Thoracic aorta (tissue), 2 donors: ENCODE measurements at regions not wholly inside any gene's neighbourhood (a gene's known extent, or its start where the extent isn't known, plus 50 kb on each side); places are given as distances from the start of the nearest gene placed in this dataset.

Experiments
- ATAC-seq: fragments of 150-250 bp; one replicate; pipeline ENCODE4 v1.8.0; 2017; ENCODE audit warnings: low read depth; ENCODE audit not compliant: insufficient number of reproducible peaks, low FRiP score
- DNase-seq: peaks from one replicate; pipeline ENCODE4 v3.0.0-alpha.2; 2020; ENCODE audit warnings: low spot score
- H3K27ac ChIP-seq, 2 donors: fragments of 200-600 bp; sonication (generic); 1 replicate in 1 of 2; 2 replicates in 1 of 2; pipeline ENCODE4 v1.5.1; 2016; ENCODE audit warnings: mild to moderate bottlenecking in 2 of 2, moderate library complexity in 2 of 2
- H3K27me3 ChIP-seq: fragments of 200-600 bp; sonication (generic); replicated peaks from 2 replicates; pipeline ENCODE4 v1.6.0; 2016; ENCODE audit warnings: mild to moderate bottlenecking; ENCODE audit not compliant: insufficient read depth
- H3K36me3 ChIP-seq: fragments of 200-600 bp; sonication (generic); one replicate; pipeline ENCODE4 v1.5.1; 2016
- H3K4me1 ChIP-seq, 2 donors: fragments of 200-600 bp; sonication (generic); 1 replicate in 1 of 2; 2 replicates in 1 of 2; pipeline versions ENCODE4 v1.5.1 to v1.6.0; 2016; ENCODE audit warnings: low read depth in 2 of 2, mild to moderate bottlenecking in 1 of 2; ENCODE audit not compliant: control insufficient read depth in 1 of 2
- H3K4me3 ChIP-seq: fragments of 200-600 bp; sonication (generic); 2 replicates; pipeline ENCODE4 v1.5.1; 2016; ENCODE audit warnings: mild to moderate bottlenecking
- H3K9me3 ChIP-seq: fragments of 200-600 bp; sonication (generic); 2 replicates; pipeline ENCODE4 v1.5.1; 2016
- TF ChIP-seq, protein P1 (sequence below): fragments of 200-600 bp; sonication (generic); IDR thresholded peaks from one replicate; pipeline ENCODE4 v1.5.1; 2019; ENCODE audit warnings: antibody characterized with exemption

- no peak for ATAC-seq
- no peak for DNase-seq
- peaks cover 3% of the 10 kb centered on the region for H3K27me3 ChIP-seq
- TF ChIP-seq, protein P1, sequence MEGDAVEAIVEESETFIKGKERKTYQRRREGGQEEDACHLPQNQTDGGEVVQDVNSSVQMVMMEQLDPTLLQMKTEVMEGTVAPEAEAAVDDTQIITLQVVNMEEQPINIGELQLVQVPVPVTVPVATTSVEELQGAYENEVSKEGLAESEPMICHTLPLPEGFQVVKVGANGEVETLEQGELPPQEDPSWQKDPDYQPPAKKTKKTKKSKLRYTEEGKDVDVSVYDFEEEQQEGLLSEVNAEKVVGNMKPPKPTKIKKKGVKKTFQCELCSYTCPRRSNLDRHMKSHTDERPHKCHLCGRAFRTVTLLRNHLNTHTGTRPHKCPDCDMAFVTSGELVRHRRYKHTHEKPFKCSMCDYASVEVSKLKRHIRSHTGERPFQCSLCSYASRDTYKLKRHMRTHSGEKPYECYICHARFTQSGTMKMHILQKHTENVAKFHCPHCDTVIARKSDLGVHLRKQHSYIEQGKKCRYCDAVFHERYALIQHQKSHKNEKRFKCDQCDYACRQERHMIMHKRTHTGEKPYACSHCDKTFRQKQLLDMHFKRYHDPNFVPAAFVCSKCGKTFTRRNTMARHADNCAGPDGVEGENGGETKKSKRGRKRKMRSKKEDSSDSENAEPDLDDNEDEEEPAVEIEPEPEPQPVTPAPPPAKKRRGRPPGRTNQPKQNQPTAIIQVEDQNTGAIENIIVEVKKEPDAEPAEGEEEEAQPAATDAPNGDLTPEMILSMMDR = no peak
- no peaks in the 10 kb centered on the region for H3K36me3 ChIP-seq
- H3K9me3 ChIP-seq = no peaks in the 10 kb centered on the region
- H3K27ac ChIP-seq = no peak overlapping the region
- H3K4me1 ChIP-seq = peaks cover 0 to 24% of the 10 kb centered on the region in 2 donors
- no peak overlapping the region for H3K4me3 ChIP-seq
These were observed 87.1 kb upstream of the PAX2 start for GRCh38 chr10:100658269-100658668.

DNA sequence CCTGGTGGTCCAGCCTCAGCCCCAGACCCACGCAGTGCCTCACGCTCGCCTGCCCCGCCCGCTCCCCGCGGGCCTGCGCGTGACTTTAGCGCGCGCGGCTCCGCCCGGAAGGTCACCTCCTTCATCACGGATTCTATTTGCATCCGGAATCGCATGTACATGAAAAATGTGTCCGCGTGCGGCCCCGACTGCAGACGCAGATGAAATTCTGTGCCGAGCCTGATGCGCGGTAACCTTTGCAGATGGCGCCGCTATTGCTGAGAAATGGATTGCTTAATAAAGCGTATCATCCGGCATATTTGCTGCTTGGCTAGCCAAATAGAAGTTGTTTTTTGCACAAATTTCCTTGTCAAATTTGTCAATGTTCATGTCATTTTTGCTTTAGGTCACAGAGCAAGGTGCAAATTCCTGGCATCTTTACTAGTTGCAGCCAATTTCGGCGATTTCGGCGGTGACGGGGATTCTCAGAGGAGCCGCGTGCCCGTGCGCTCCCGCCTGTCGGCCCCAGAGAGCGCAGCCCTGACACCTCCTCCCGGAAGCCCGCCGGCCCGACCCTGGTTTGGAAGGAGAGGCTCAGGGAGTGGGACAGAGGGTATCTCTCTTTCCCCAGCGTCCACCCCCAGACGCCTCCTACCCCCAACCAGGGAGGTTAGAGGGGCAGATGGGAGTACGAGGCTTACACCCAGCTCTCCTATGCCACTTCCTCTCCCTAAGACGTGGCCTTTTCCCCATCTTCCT is 85.9 kb upstream of the PAX2 start:
- Histone ChIP-seq H3K4me1 (peaks cover 0 to 16% of the 10 kb centered on the region in 2 donors), H3K27ac (no peak overlapping the region), H3K36me3 (no peaks in the 10 kb centered on the region), H3K27me3 (no peaks in the 10 kb centered on the region), H3K4me3 (no peak overlapping the region), H3K9me3 (no peaks in the 10 kb centered on the region)
- TF ChIP-seq, protein P1 = no peak
- no peak for ATAC-seq
- DNase-seq = no peak

GRCh38 chr10:100660365-100660764 is 85.0 kb upstream of the PAX2 start:
- H3K27ac ChIP-seq = no peak overlapping the region
- no peak for DNase-seq
- TF ChIP-seq, protein P1 = no peak
- peaks cover 0 to 8% of the 10 kb centered on the region in 2 donors for H3K4me1 ChIP-seq
- no peaks in the 10 kb centered on the region for H3K27me3 ChIP-seq
- no peak for ATAC-seq
- H3K9me3 ChIP-seq = no peaks in the 10 kb centered on the region
- no peaks in the 10 kb centered on the region for H3K36me3 ChIP-seq
- no peak overlapping the region for H3K4me3 ChIP-seq

DNA sequence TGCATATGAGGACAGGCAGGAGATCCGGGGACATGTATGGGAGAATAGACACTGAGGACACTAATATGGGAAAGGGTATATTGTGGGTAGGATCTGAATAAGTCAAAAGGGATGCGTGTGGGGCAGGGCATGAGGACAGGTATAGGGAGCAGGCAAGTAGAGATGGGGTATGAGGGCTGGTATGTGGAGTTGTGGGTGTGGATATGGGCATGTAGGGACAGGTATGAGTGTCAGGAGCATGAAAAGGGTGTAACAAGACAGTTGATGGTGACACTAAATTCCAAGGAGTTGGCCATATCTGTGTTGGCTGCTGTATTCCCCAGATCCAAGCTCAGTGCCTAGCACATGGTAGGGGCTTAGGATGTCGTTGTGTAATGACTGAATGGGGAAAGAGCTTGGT is 84.4 kb upstream of the PAX2 start:
- peaks cover 0 to 2% of the 10 kb centered on the region in 2 donors for H3K4me1 ChIP-seq
- H3K4me3 ChIP-seq = no peak overlapping the region
- no peaks in the 10 kb centered on the region for H3K36me3 ChIP-seq
- no peak for DNase-seq
- H3K27ac ChIP-seq = no peak overlapping the region
- no peaks in the 10 kb centered on the region for H3K27me3 ChIP-seq
- TF ChIP-seq, protein P1 = no peak
- H3K9me3 ChIP-seq = no peaks in the 10 kb centered on the region
- ATAC-seq = no peak

- Histone ChIP-seq H3K27me3 (no peaks in the 10 kb centered on the region), H3K4me3 (no peak overlapping the region), H3K36me3 (no peaks in the 10 kb centered on the region), H3K4me1 (no peaks in the 10 kb centered on the region), H3K27ac (no peak overlapping the region), H3K9me3 (no peaks in the 10 kb centered on the region)
- TF ChIP-seq, protein P1 = no peak
- DNase-seq (no peak), ATAC-seq (no peak)
These were observed 83.9 kb upstream of the PAX2 start for GRCh38 chr10:100661520-100661919.
